ENCODE measurements at regions not wholly inside any gene's neighbourhood (a gene's known extent, or its start where the extent isn't known, plus 50 kb on each side); places are given as distances from the start of the nearest gene placed in this dataset.
"Not testable (repeated sequence)": the region's sequence is repeated elsewhere in the genome, so short reads cannot be mapped to it uniquely, and the experiment has no call there.

DNA sequence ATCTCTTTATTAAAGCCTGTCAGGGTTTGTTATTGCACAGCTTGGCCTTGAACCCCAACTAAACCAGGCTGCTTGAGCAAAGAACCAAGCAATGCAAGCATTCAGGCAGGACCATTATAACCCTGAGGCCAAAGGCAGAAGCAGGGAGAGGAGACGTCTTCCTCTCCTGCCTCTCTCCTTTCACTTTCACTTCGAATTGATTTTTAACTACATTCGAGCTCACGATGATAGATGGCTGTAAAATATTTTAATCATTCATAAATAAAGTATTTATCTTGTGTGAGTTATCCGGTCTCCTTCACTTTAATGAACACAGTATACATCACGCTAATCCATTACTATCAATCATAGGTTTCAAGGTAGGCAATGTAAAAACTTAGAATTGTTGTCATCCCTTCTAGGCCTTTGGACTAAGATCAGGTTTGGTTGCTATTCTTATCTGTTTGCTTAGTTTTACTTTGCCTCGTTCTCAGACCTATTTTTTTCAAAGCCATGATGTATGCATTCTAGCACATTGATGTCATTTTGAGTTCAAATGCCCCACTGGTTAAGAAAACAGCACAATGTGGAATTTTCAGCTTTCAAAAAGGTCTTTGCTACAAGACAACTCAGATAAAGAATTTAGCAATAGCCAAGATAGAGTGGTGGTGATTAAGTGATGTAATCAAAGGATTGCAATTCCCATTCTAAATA lies 480.2 kb upstream of the RUNX1 start:
- no peak for DNase-seq (ENCODE audit: low read depth in 2 of 2)

DNA sequence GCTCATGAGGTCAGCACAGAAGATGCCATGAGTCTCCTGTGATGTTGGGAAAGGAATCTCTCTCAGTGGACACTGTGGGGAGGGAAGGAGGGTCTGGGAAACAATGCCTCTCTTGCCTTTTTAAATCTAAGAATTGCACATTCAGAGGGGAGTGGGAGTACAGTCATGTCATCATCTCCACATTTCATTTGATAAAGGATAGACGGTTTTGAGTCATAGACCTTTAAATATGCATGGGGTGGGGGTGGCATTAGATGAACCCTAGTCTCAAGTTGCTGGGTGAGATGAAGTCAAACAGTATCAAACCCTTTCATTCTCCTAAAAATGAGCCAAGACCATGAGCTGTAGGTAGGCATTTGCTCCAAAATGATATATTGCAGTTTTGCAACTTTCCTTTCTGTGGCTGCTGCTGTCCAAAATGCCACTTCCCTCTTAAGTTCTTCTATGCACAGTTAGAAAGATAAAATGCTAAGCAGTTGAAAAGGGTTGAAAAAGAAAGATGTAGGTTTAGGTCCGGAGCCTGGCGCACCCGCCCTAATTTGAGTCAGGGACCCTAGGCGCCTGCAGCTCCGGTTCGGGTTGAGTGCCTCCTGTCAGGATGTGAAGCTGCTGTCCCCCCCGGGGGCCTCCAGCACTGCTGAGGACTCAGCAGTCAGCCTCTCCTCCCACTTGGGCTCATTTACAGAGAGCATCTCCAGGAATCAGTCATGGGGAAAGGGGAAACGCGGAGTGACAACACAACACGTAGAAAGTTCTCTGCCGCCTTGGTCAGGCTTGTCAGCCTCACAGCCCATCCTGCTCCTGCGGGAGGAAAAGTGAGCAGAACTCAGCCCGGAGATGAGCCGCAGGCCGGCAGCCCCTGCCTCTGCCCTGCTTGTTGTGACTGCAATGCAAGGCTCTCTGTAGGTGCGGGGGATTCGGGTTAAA lies 479.3 kb upstream of the RUNX1 start:
- DNase-seq (ENCODE audit: low read depth in 2 of 2), result no peak

DNA sequence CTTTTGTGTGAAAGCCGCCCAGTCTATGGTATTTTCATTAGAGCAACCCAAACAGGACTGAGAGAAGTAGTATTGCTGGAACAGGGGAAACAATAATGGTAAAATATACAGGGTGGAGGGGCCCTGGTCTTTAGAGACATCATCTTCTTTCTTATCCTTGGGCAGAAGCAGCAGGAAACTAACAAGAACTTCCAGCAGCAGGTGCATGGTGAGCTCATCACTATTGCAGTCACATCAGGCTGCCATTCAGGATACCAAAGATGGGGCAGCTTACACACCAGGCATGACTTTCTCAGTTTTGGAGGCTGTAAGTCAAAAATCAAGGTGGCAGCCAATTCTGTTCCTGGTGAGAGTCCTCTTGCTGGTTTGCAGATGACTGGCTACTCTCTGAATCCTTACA lies 478.3 kb upstream of the RUNX1 start:
- no peak for DNase-seq (ENCODE audit: low read depth in 2 of 2)

DNA sequence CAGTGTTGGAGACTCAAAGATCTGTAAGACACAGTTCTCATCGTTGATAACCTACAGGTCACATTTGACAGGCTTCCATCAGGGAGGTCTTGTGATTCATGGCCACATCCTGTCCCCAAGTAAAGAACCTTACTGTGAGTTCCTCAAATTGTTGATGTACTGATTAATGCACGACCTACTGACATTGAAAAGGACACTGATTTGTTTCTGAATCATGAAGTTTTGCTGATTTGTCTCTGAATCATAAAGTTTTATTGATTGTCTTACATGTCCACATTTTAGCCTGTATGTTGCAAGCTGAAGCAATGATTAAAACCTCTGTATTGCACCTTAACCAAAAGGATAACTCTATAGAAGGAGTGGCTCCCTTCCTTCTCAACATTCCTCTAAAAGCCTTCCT lies 476.3 kb upstream of the RUNX1 start:
- DNase-seq (ENCODE audit: low read depth in 2 of 2), result no peak

DNA sequence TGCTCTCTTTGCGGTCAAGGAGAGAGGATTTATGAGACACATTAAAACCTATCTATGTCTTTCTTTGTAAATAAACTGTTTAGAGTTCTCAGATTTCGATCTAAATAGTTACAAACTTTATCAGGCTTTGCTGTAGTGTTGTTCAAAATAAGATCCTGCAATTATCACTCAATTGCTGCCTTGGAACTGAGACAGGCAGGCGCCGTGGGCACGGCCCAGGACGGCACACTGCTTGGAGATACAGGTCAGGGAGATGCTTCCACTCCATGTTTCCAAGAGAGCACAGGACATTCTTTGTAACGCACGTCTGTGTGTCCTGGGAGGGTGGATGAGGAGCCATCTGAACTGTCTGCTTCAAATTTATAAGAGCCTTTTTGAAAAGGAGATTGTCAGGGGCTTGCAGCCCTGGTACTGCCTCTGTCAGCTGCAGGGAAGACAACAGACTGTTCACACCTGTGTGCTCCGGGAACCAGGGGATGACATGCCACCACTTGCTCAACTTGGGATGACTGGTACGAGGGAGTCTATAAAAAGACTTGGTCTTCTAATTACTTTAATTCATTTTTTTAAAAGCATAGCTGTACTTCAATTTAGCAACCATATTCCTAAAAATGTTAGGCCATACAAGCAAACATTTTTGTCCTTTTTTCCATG lies 472.9 kb upstream of the RUNX1 start:
- no peak for DNase-seq (ENCODE audit: low read depth in 2 of 2)

GRCh38 chr21:35521293-35521692 lies 472.2 kb upstream of the RUNX1 start:
- no peak for DNase-seq (ENCODE audit: low read depth in 2 of 2)

- DNase-seq (ENCODE audit: low read depth in 2 of 2), result no peak
Measured at GRCh38 chr21:35520856-35521255, 471.8 kb upstream of the RUNX1 start.

DNA sequence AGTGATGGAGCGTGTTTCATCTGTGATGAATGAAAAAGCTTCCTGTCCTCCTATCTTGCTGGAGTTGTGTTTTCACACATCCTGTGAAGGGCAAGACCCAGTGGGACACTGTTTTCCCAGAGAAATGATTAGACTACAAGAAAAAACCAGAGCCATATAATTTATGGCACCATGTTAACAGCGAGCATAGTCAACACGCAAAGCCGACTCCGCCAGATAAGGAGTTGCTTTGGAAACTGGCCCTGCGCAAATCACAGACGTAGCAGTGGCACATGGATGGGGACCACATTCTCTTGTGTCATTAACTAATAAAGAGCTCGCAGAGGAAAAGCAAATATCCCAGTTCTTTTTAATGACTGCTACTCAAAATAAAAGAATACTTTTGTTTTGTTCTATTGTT lies 471.2 kb upstream of the RUNX1 start:
- no peak for DNase-seq (ENCODE audit: low read depth in 2 of 2)

DNA sequence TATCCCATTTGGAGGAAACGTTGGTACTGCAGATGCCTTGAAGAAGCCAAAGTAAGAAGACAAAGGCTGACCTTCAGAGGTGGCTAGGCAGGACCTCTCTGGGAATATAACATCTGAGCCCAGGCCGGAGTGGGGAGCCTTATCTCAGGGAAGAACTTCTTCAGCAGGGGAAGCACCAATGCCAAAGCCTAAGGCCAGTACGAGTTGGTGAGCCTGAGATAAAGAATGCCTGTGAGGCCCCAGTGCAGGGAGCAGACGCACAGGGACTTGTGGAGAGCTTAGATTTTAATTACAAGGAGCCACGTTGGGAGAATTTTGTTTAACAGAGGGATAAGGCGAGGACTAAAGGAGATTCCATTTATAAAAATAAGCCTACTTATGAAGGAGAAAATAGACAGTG lies 468.8 kb upstream of the RUNX1 start:
- no peak for DNase-seq (ENCODE audit: low read depth in 2 of 2)

DNA sequence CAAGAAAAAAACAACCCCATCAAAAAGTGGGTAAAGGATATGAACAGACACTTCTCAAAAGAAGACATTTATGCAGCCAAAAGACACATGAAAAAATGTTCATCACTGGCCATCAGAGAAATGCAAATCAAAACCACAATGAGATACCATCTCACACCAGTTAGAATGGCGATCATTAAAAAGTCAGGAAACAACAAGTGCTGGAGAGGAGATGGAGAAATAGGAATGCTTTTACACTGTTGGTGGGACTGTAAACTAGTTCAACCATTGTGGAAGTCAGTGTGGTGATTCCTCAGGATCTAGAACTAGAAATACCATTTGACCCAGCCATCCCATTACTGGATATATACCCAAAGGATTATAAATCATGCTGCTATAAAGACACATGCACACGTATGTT lies 467.2 kb upstream of the RUNX1 start:
- DNase-seq (ENCODE audit: low read depth in 2 of 2), result not testable (repeated sequence)

GRCh38 chr21:35512346-35512745 lies 463.2 kb upstream of the RUNX1 start:
- no peak for DNase-seq (ENCODE audit: low read depth in 2 of 2)

- no peak for DNase-seq (ENCODE audit: low read depth in 2 of 2)
Measured at GRCh38 chr21:35511696-35512162, 462.6 kb upstream of the RUNX1 start.

DNA sequence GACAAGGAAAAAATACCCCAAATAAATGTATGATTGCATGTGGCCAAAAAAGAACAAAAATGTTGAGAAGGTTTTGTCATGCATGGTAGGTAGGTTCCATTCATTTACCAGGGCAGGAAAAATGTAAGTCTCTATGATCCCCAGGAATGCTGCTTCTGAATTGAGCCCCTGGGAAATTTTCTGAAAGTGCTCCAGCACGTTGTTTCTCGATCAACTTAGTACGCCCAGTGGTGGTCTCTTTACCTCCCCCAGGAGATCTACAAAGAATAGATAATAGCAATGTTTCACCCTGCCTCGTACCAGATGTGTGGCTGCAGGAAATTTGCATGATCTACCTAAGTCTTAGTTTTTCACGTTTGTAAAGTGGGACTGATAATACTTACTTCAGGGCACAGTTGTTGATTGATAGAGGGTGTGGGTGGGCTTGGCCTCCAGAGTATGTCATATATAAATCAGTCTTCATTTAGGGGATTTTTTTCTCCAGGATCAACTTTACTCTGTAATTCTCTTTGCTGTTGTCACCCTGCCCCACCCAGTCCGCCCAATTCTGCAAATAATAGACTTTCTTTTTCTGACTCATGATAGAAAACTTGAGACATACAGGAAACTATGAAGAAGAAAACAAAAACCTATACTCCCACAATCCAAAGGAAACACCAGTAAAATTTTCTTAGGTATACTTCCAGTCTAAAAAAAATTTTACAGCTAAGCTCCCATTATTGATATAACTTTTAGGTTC lies 462.0 kb upstream of the RUNX1 start:
- no peak for DNase-seq (ENCODE audit: low read depth in 2 of 2)

DNA sequence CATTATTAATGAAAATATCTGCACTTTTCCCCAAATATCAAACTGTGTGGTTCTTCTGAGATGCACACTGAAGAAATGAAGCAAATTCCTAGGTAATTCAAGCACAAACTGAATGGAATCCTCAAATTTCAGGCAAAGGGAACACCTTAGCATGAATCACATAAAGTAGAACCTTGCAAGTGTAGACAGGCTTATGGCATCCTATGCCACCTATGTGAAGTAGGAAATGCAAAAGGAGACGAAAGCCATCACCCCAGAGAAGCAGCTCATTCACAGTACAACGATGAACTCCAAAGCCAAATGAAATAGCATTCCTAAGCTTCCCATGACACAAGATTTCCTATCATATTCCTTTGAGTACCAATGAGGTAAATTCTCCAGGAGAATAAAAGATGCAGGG lies 461.2 kb upstream of the RUNX1 start:
- DNase-seq (ENCODE audit: low read depth in 2 of 2), result no peak

- DNase-seq (ENCODE audit: low read depth in 2 of 2), result no peak
Measured at GRCh38 chr21:35509001-35509704, 460.1 kb upstream of the RUNX1 start.

DNA sequence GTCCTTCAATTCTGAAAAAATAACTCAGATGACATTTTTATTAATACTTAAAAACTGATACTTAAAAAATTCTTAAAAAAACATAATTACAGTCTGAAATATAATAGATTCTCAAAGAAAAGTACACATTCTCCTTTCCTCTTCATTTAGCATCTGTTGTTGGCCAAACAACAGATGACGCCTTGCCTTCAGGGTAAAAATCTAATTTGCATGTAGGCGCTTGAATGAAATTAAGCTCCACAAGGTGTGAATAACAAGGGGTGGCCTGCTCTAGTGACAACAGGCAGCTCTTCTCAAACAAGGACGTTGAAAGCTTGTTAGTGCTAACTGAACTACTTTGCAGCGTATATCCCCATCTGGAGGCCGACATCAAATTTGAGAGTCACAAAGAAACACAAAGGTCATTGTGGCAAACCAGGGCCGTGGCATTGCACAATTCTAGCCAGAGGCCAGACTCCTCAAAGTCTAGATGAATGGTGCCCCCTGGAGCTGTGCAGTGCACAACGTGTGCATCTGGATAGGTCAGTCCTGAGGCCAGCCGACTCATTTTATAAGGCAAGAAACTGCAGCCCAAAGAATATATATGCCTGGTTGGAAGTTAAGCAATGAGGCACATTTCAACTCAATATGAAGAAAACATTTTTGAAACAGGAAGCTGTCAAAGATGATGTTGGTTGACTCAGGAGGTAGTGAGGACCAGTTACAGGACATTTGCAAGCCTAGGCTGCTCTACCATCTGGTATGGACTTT lies 459.2 kb upstream of the RUNX1 start:
- no peak for DNase-seq (ENCODE audit: low read depth in 2 of 2)

DNA sequence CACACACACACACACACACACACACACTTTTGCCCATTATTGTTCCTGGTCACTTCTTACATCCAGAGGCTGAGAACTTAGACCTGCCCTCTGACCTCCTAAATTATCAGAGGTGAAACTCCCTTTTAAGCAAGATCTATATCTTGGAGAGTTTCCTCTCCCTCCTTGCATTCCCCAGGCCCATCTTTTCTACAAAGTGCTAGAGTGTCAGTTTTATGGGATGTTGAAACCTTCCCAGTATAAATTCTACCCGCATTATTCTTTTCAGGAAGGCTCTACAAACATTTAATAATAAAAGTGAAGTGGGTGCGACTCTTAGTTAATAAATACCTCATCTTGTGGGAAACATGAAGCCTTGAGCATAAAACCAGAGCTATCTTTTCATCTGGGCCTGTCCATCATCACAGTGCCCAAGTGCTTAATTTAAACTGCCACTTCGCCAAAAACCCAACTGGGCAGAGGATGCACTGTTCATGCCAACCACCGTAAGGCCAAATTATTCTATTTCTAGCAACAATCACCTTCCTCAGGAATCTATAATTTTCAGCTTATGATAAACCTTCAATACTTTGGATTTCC lies 458.2 kb upstream of the RUNX1 start:
- no peak for DNase-seq (ENCODE audit: low read depth in 2 of 2)

DNA sequence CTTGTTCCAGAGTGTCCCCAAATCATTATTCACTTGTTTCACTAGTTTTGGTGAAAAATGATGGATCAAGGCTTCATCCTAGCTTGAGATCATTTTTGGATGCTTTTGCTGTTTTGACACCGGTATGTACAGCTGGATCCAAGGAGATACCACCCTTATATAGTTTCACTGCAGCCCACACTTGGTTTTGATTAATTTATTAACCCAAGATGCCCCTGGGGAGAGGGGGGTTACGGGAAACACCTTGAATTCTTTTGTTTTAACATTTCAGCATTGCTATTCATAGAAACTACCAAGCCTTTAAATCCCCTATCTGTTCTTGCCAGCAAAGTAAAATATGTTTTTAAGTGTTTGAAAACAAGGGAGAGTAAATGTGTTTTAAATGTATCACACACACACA lies 457.7 kb upstream of the RUNX1 start:
- no peak for DNase-seq (ENCODE audit: low read depth in 2 of 2)

DNA sequence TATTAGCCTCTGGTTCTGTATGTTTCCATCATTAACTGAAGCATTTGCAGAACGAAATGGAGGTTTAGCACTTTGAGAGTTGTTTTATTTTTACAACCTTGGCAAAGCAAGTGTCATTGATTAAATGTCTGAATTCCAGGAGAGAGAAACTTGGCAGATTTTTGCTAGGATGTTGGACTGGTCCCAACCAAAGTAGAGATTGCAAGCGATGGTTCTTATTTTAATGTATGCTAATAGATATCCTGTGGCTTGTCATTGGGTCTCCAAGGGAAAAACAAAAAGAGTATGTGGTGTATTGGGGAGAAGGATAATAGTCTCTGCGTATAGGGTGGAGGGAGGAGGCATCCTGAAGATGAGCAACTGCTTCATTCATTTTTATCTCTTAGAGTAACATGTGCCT lies 457.2 kb upstream of the RUNX1 start:
- no peak for DNase-seq (ENCODE audit: low read depth in 2 of 2)

DNA sequence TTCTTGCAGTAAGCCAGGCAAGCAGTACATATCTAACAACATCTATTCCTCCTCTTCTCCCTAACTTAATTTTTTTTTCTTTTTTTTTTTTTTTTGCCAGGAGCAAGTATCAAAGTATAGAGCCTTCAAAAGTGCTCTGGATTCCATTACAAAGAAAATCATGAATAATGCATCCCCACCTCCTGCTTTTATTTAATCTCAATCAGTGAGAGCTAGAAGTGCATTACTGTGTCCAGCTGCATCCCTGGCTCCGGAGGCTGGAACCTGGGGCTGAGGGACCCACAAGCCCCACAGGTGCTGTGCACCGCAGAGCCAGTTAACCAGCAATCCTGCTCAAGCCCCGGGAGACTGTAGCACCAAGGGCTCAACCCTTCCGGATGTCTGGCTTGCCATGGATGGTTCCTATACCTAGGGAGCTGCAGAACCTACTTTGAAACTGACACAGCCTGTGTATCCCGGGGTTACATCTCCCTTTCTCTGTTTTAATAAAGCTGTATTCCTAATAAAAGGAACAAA lies 455.9 kb upstream of the RUNX1 start:
- no peak for DNase-seq (ENCODE audit: low read depth in 2 of 2)

Measured in stimulated activated CD8-positive, alpha-beta memory T cell treated with anti-CD3 and anti-CD28 coated beads, Interleukin-7, amount 100 ng/mL, for 1 hour (primary cell).